Activated T-helper 2 cell treated with anti-CD3 and anti-CD28 coated beads, Interferon-gamma antibody, Interleukin-2, Interleukin-4, amounts not matched to agents 10 μg/mL and 5 μg/mL and 100 μg/mL, durations not matched to agents 14 hours and 24 hours and 36 hours (primary cell): ENCODE measurements at regions not wholly inside any gene's neighbourhood (a gene's known extent, or its start where the extent isn't known, plus 50 kb on each side); places are given as distances from the start of the nearest gene placed in this dataset.

ENCODE experiments used
- DNase-seq: peaks from one replicate; pipeline ENCODE4 v3.0.0; 2021; ENCODE audit warnings: low spot score
- H3K27ac Mint-ChIP-seq: one replicate; pipeline ENCODE4 v1.8.0; 2021; ENCODE audit warnings: mixed read lengths
- H3K27me3 Mint-ChIP-seq: one replicate; pipeline ENCODE4 v1.8.0; 2021; ENCODE audit warnings: low read depth, mixed read lengths
- H3K36me3 Mint-ChIP-seq: one replicate; pipeline ENCODE4 v1.8.0; 2021; ENCODE audit warnings: low read depth, mixed read lengths
- H3K4me1 Mint-ChIP-seq: one replicate; pipeline ENCODE4 v1.8.0; 2021; ENCODE audit warnings: low read depth, mixed read lengths
- H3K4me3 Mint-ChIP-seq: one replicate; pipeline ENCODE4 v1.8.0; 2021; ENCODE audit warnings: low read depth, mild to moderate bottlenecking, moderate library complexity, mixed read lengths
- H3K9me3 Mint-ChIP-seq: one replicate; pipeline ENCODE4 v1.8.0; 2021; ENCODE audit warnings: mixed read lengths
- intact Hi-C: fragments of 100-400 bp; cut with micrococcal nuclease; formaldehyde crosslinking; loops from one replicate; pipeline ENCODE4 v1.15.1; 2023

GRCh38 chr6:126419901-126420300, 80.0 kb downstream of the CENPW start:
- no peaks in the 10 kb centered on the region for H3K27me3 Mint-ChIP-seq
- H3K36me3 Mint-ChIP-seq: no peaks in the 10 kb centered on the region
- no peaks in the 10 kb centered on the region for H3K4me1 Mint-ChIP-seq
- H3K4me3 Mint-ChIP-seq: no peak overlapping the region
- no peak overlapping the region for H3K27ac Mint-ChIP-seq
- H3K9me3 Mint-ChIP-seq: no peaks in the 10 kb centered on the region
- intact Hi-C loops: loop anchor here (10.0 kb wide), 1 partner anchor 425 kb away; no protein-coding TSS in a partner anchor
- DNase-seq: no peak

GRCh38 chr6:126422912-126423311, 83.0 kb downstream of the CENPW start:
- Mint-ChIP-seq H3K9me3 (no peaks in the 10 kb centered on the region), H3K27me3 (peaks cover 2% of the 10 kb centered on the region), H3K4me1 (no peaks in the 10 kb centered on the region), H3K4me3 (no peak overlapping the region), H3K36me3 (no peaks in the 10 kb centered on the region), H3K27ac (no peak overlapping the region)
- intact Hi-C loops: loop anchor here (10.0 kb wide), 1 partner anchor 428 kb away; no protein-coding TSS in a partner anchor
- DNase-seq: no peak

GRCh38 chr6:126427713-126428112, 87.8 kb downstream of the CENPW start:
- H3K4me3 Mint-ChIP-seq: no peak overlapping the region
- no peaks in the 10 kb centered on the region for H3K9me3 Mint-ChIP-seq
- no peak for DNase-seq
- H3K27ac Mint-ChIP-seq: no peak overlapping the region
- no peaks in the 10 kb centered on the region for H3K36me3 Mint-ChIP-seq
- intact Hi-C loops: loop anchor here (10.0 kb wide), 1 partner anchor 433 kb away; no protein-coding TSS in a partner anchor
- H3K4me1 Mint-ChIP-seq: no peaks in the 10 kb centered on the region
- peaks cover 2% of the 10 kb centered on the region for H3K27me3 Mint-ChIP-seq

GRCh38 chr6:126429866-126430265, 90.0 kb downstream of the CENPW start:
- no peaks in the 10 kb centered on the region for H3K9me3 Mint-ChIP-seq
- no peaks in the 10 kb centered on the region for H3K36me3 Mint-ChIP-seq
- H3K4me3 Mint-ChIP-seq: no peak overlapping the region
- intact Hi-C loops: loop anchor here (10.0 kb wide), 1 partner anchor 435 kb away; no protein-coding TSS in a partner anchor
- H3K27ac Mint-ChIP-seq: no peak overlapping the region
- no peaks in the 10 kb centered on the region for H3K4me1 Mint-ChIP-seq
- H3K27me3 Mint-ChIP-seq: peaks cover 2% of the 10 kb centered on the region
- no peak for DNase-seq

GRCh38 chr6:126432564-126432963, 92.6 kb downstream of the CENPW start:
- no peaks in the 10 kb centered on the region for H3K36me3 Mint-ChIP-seq
- intact Hi-C loops: no loop called here
- H3K4me3 Mint-ChIP-seq: no peak overlapping the region
- H3K4me1 Mint-ChIP-seq: no peaks in the 10 kb centered on the region
- DNase-seq: no peak
- no peaks in the 10 kb centered on the region for H3K27me3 Mint-ChIP-seq
- H3K9me3 Mint-ChIP-seq: no peaks in the 10 kb centered on the region
- H3K27ac Mint-ChIP-seq: no peak overlapping the region

GRCh38 chr6:126433927-126434326, 94.0 kb downstream of the CENPW start:
- intact Hi-C loops: no loop called here
- Mint-ChIP-seq H3K27ac (no peak overlapping the region), H3K9me3 (no peaks in the 10 kb centered on the region), H3K4me3 (no peak overlapping the region), H3K27me3 (no peaks in the 10 kb centered on the region), H3K4me1 (no peaks in the 10 kb centered on the region), H3K36me3 (no peaks in the 10 kb centered on the region)
- no peak for DNase-seq

GRCh38 chr6:126437205-126437604, 97.3 kb downstream of the CENPW start:
- Mint-ChIP-seq H3K27ac (no peak overlapping the region), H3K27me3 (no peaks in the 10 kb centered on the region), H3K9me3 (no peaks in the 10 kb centered on the region), H3K36me3 (no peaks in the 10 kb centered on the region), H3K4me1 (no peaks in the 10 kb centered on the region), H3K4me3 (no peak overlapping the region)
- no peak for DNase-seq
- intact Hi-C loops: no loop called here

- Mint-ChIP-seq H3K4me1 (no peaks in the 10 kb centered on the region), H3K4me3 (no peak overlapping the region), H3K27me3 (no peaks in the 10 kb centered on the region), H3K27ac (no peak overlapping the region), H3K9me3 (no peaks in the 10 kb centered on the region), H3K36me3 (no peaks in the 10 kb centered on the region)
- no peak for DNase-seq
- intact Hi-C loops: no loop called here
Observed at GRCh38 chr6:126439040-126439439, 99.1 kb downstream of the CENPW start.

GRCh38 chr6:126440923-126441322, 101.0 kb downstream of the CENPW start:
- H3K36me3 Mint-ChIP-seq: no peaks in the 10 kb centered on the region
- H3K27ac Mint-ChIP-seq: no peak overlapping the region
- H3K4me3 Mint-ChIP-seq: no peak overlapping the region
- intact Hi-C loops: no loop called here
- H3K4me1 Mint-ChIP-seq: no peaks in the 10 kb centered on the region
- H3K9me3 Mint-ChIP-seq: no peaks in the 10 kb centered on the region
- no peak for DNase-seq
- H3K27me3 Mint-ChIP-seq: no peaks in the 10 kb centered on the region

GRCh38 chr6:126444659-126445273, 104.9 kb downstream of the CENPW start:
- no peaks in the 10 kb centered on the region for H3K4me1 Mint-ChIP-seq
- H3K4me3 Mint-ChIP-seq: no peak overlapping the region
- H3K9me3 Mint-ChIP-seq: no peaks in the 10 kb centered on the region
- intact Hi-C loops: no loop called here
- no peak for DNase-seq
- no peaks in the 10 kb centered on the region for H3K36me3 Mint-ChIP-seq
- no peaks in the 10 kb centered on the region for H3K27me3 Mint-ChIP-seq
- H3K27ac Mint-ChIP-seq: no peak overlapping the region

- H3K9me3 Mint-ChIP-seq: no peaks in the 10 kb centered on the region
- intact Hi-C loops: no loop called here
- H3K4me3 Mint-ChIP-seq: no peak overlapping the region
- no peak for DNase-seq
- no peaks in the 10 kb centered on the region for H3K27me3 Mint-ChIP-seq
- no peaks in the 10 kb centered on the region for H3K36me3 Mint-ChIP-seq
- H3K4me1 Mint-ChIP-seq: no peaks in the 10 kb centered on the region
- no peak overlapping the region for H3K27ac Mint-ChIP-seq
Observed at GRCh38 chr6:126446248-126446647, 106.3 kb downstream of the CENPW start.

GRCh38 chr6:126447367-126447766, 107.5 kb downstream of the CENPW start:
- Mint-ChIP-seq H3K4me1 (no peaks in the 10 kb centered on the region), H3K36me3 (no peaks in the 10 kb centered on the region), H3K9me3 (no peaks in the 10 kb centered on the region), H3K27me3 (no peaks in the 10 kb centered on the region), H3K4me3 (no peak overlapping the region), H3K27ac (no peak overlapping the region)
- intact Hi-C loops: no loop called here
- DNase-seq: no peak

GRCh38 chr6:126461045-126461444, 121.1 kb downstream of the CENPW start:
- Mint-ChIP-seq H3K27ac (no peak overlapping the region), H3K4me3 (no peak overlapping the region), H3K36me3 (no peaks in the 10 kb centered on the region), H3K9me3 (no peaks in the 10 kb centered on the region), H3K27me3 (no peaks in the 10 kb centered on the region), H3K4me1 (no peaks in the 10 kb centered on the region)
- no peak for DNase-seq
- intact Hi-C loops: no loop called here

GRCh38 chr6:126464245-126464644, 124.3 kb downstream of the CENPW start:
- no peak overlapping the region for H3K27ac Mint-ChIP-seq
- H3K36me3 Mint-ChIP-seq: no peaks in the 10 kb centered on the region
- H3K27me3 Mint-ChIP-seq: no peaks in the 10 kb centered on the region
- DNase-seq: no peak
- H3K4me3 Mint-ChIP-seq: no peak overlapping the region
- H3K4me1 Mint-ChIP-seq: no peaks in the 10 kb centered on the region
- intact Hi-C loops: no loop called here
- no peaks in the 10 kb centered on the region for H3K9me3 Mint-ChIP-seq
